ENCODE measurements at regions not wholly inside any gene's neighbourhood (a gene's known extent, or its start where the extent isn't known, plus 50 kb on each side); places are given as distances from the start of the nearest gene placed in this dataset.

DNA sequence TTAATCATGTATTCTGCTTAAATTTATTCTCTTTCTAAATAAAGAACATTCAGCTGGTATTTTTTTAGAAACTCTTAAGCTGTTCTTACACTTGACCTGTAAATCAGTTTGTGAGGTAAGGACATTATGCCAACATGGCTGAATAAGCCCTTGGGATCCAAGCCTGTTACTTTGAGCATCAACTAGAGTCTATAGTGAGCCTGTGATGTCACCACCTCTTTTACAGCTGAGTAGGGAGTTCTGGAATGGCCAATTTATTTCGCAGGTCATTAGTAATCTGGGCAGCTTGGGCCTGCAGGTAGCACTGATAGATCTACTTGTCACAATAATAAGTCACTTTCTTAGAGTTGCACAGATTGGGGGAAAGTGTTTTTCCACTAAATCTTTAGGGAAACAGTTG is 915.2 kb upstream of the MBL2 start:
- TF ChIP-seq CTCF (IDR thresholded peaks at IDR 0.05) (no peak), POLR2A (IDR thresholded peaks at IDR 0.05) (no peak)
